Endothelial cell of umbilical vein (primary cell): ENCODE measurements at regions not wholly inside any gene's neighbourhood (a gene's known extent, or its start where the extent isn't known, plus 50 kb on each side); places are given as distances from the start of the nearest gene placed in this dataset.

Experiments
- POLR2A ChIP-seq: IDR thresholded peaks from 2 replicates; pipeline ENCODE4 v1.6.1; 2012; ENCODE audit warnings: low read depth, mild to moderate bottlenecking, control low read depth, low read length
- TF ChIP-seq, protein P1 (sequence below), 2 donors: IDR thresholded peaks; 1 replicate in 1 of 2; 2 replicates in 1 of 2; pipeline ENCODE4 v1.5.1; 2011; ENCODE audit warnings: low read length in 2 of 2, mild to moderate bottlenecking in 2 of 2, moderate library complexity in 2 of 2, control low read depth in 1 of 2, inconsistent platforms in 1 of 2, low read depth in 1 of 2; ENCODE audit not compliant: insufficient read depth in 1 of 2; ENCODE audit errors: extremely low read depth in 1 of 2
- TF ChIP-seq, protein P2 (sequence below): IDR thresholded peaks from 2 replicates; pipeline ENCODE4 v1.6.1; 2011; ENCODE audit not compliant: insufficient read depth, insufficient read length

GRCh38 chr2:186940463-186940862, 91.5 kb upstream of the ZSWIM2 start:
- TF ChIP-seq, protein P1, sequence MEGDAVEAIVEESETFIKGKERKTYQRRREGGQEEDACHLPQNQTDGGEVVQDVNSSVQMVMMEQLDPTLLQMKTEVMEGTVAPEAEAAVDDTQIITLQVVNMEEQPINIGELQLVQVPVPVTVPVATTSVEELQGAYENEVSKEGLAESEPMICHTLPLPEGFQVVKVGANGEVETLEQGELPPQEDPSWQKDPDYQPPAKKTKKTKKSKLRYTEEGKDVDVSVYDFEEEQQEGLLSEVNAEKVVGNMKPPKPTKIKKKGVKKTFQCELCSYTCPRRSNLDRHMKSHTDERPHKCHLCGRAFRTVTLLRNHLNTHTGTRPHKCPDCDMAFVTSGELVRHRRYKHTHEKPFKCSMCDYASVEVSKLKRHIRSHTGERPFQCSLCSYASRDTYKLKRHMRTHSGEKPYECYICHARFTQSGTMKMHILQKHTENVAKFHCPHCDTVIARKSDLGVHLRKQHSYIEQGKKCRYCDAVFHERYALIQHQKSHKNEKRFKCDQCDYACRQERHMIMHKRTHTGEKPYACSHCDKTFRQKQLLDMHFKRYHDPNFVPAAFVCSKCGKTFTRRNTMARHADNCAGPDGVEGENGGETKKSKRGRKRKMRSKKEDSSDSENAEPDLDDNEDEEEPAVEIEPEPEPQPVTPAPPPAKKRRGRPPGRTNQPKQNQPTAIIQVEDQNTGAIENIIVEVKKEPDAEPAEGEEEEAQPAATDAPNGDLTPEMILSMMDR (IDR thresholded peaks at IDR 0.05; ENCODE audit: extremely low read depth in 1 of 2, insufficient read depth in 1 of 2, low read depth in 1 of 2, low read length in 2 of 2), result no peak
- TF ChIP-seq POLR2A, result no peak
- TF ChIP-seq, protein P2, sequence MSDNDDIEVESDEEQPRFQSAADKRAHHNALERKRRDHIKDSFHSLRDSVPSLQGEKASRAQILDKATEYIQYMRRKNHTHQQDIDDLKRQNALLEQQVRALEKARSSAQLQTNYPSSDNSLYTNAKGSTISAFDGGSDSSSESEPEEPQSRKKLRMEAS, result no peak
